HepG2 (cell line): ENCODE measurements at regions not wholly inside any gene's neighbourhood (a gene's known extent, or its start where the extent isn't known, plus 50 kb on each side); places are given as distances from the start of the nearest gene placed in this dataset.

ENCODE experiments used
- ATAC-seq: fragments of 200-7000 bp; cut with Tn5 transposase; 3 replicates; pipeline ENCODE4 v1.9.1; 2020; ENCODE audit warnings: mild to moderate bottlenecking, moderate library complexity
- BruUV-seq: library from RNA; stranded (reverse); fragments of 400-500 nt; replicated peaks from 2 replicates; lab custom pipeline; 2021; lab: Mats Ljungman, UMichigan
- CTCF ChIA-PET: fragments of 300-600 bp; formaldehyde crosslinking; extraction: SDS; loops from one replicate; lab custom pipeline; 2021; ENCODE audit warnings: low total read pairs, inconsistent platforms, low intra/inter-chr PET ratio; lab: Yijun Ruan, JAX
- POLR2A ChIA-PET: fragments of 350-600 bp; sonication (Branson Sonifier 250); formaldehyde crosslinking; loops from one replicate; lab custom pipeline; 2020; ENCODE audit warnings: antibody characterized with exemption, inconsistent platforms; lab: Yijun Ruan, JAX
- DNase-seq: peaks from one replicate; pipeline ENCODE4 v3.0.0-alpha.2; 2015; ENCODE audit warnings: low spot score
- FAIRE-seq: peaks from 3 replicates; lab custom pipeline; 2011; peaks lifted over from hg19 to GRCh38; lab: Jason Lieb, UNC
- H2AFZ ChIP-seq: one replicate; pipeline ENCODE4 v1.6.1; 2011; ENCODE audit warnings: low read length, inconsistent platforms
- H3K27ac ChIP-seq: fragments of 300-600 bp; 3 replicates; pipeline ENCODE4 v1.8.0; 2011; ENCODE audit warnings: mixed run types, mild to moderate bottlenecking, mixed read lengths, low read length, inconsistent platforms; ENCODE audit not compliant: insufficient read depth; ENCODE audit errors: extremely low read length
- H3K27me3 ChIP-seq, 2 experiments: fragments of 200-600 bp in 1 of 2; 2 replicates in 1 of 2; 3 replicates in 1 of 2; pipeline versions ENCODE4 v1.6.0 to v1.8.0; 2011; ENCODE audit warnings: low read length in 2 of 2, mild to moderate bottlenecking in 2 of 2, moderate library complexity in 2 of 2, inconsistent platforms in 1 of 2; ENCODE audit not compliant: insufficient read depth in 2 of 2, control insufficient read depth in 1 of 2
- H3K36me3 ChIP-seq, 2 experiments: fragments of 200-600 bp in 1 of 2; replicated peaks in 1 of 2; 2 replicates in 1 of 2; 3 replicates in 1 of 2; pipeline versions ENCODE4 v1.5.1 to v1.8.0; 2011; ENCODE audit warnings: low read length in 2 of 2, inconsistent platforms in 1 of 2; ENCODE audit not compliant: insufficient read depth in 2 of 2, control insufficient read depth in 1 of 2
- H3K4me1 ChIP-seq: 2 replicates; pipeline ENCODE4 v1.5.1; 2012; ENCODE audit warnings: low read length, inconsistent platforms; ENCODE audit not compliant: insufficient read depth
- H3K4me2 ChIP-seq: 2 replicates; pipeline ENCODE4 v1.6.0; 2011; ENCODE audit warnings: low read depth, low read length, inconsistent platforms
- H3K4me3 ChIP-seq, 3 experiments: fragments of 200-600 bp in 1 of 3; sonication (generic), shearing (Covaris generic) in 1 of 3; replicated peaks in 1 of 3; 2 replicates each; pipeline ENCODE4 v1.5.1; 2011 to 2016; ENCODE audit warnings: low read length in 3 of 3, inconsistent platforms in 2 of 3, low read depth in 2 of 3, mild to moderate bottlenecking in 2 of 3, control low read depth in 1 of 3, mixed read lengths in 1 of 3; ENCODE audit not compliant: insufficient read depth in 1 of 3
- H3K79me2 ChIP-seq: one replicate; pipeline ENCODE4 v1.6.1; 2011; ENCODE audit warnings: low read length, inconsistent platforms; ENCODE audit not compliant: insufficient read depth
- H3K9ac ChIP-seq: 2 replicates; pipeline ENCODE4 v1.6.0; 2011; ENCODE audit warnings: mild to moderate bottlenecking, low read depth, low read length, inconsistent platforms; ENCODE audit not compliant: insufficient read depth
- H3K9me3 ChIP-seq: 2 replicates; pipeline ENCODE4 v1.5.1; 2012; ENCODE audit warnings: mild to moderate bottlenecking, low read length
- H4K20me1 ChIP-seq: 2 replicates; pipeline ENCODE4 v1.6.0; 2011; ENCODE audit warnings: inconsistent platforms, mild to moderate bottlenecking, low read length, moderate library complexity; ENCODE audit not compliant: insufficient read depth
- BCL3 ChIP-seq: sonication (generic); formaldehyde crosslinking; IDR thresholded peaks from 2 replicates; pipeline ENCODE4 v1.5.1; 2020; ENCODE audit warnings: mild to moderate bottlenecking, missing genetic modification reagents, moderate library complexity
- FOXC1 ChIP-seq: sonication (generic); formaldehyde crosslinking; IDR thresholded peaks from 2 replicates; pipeline ENCODE4 v1.8.0; 2022; ENCODE audit warnings: mild to moderate bottlenecking, missing genetic modification reagents, borderline replicate concordance
- HMGXB4 ChIP-seq, 2 experiments: sonication (generic) in 1 of 2; formaldehyde crosslinking in 1 of 2; IDR thresholded peaks; 2 replicates each; pipeline versions ENCODE4 v1.4.0 to v1.6.1; 2018 to 2020; ENCODE audit warnings: missing genetic modification reagents in 2 of 2, borderline replicate concordance in 1 of 2, low read depth in 1 of 2, mild to moderate bottlenecking in 1 of 2, missing biosample characterization in 1 of 2
- RFX3 ChIP-seq: IDR thresholded peaks from 2 replicates; pipeline ENCODE4 v1.6.1; 2016; ENCODE audit warnings: missing biosample characterization, missing genetic modification reagents
- SALL1 ChIP-seq: sonication (generic); formaldehyde crosslinking; IDR thresholded peaks from 2 replicates; pipeline ENCODE4 v1.8.0; 2022; ENCODE audit warnings: mild to moderate bottlenecking, missing genetic modification reagents
- ZNF337 ChIP-seq: sonication (generic); formaldehyde crosslinking; IDR thresholded peaks from 2 replicates; pipeline ENCODE4 v1.5.1; 2020; ENCODE audit warnings: missing genetic modification reagents, low read depth, mild to moderate bottlenecking, borderline replicate concordance
- ZNF629 ChIP-seq: sonication (generic); formaldehyde crosslinking; conservative IDR thresholded peaks from 2 replicates; pipeline ENCODE4 v1.5.0; 2020; ENCODE audit warnings: missing genetic modification reagents
- WGBS: methylation state at CpG from one replicate; pipeline ENCODE4 v1.1.6; 2017; ENCODE audit warnings: low lambda C conversion rate; 5-methylcytosine and 5-hydroxymethylcytosine counted together
- in situ Hi-C: cut with HindIII; loops from 2 replicates; pipeline ENCODE4 v1.10.0; 2017; ENCODE audit warnings: low pct_unique_long_range_greater_than_20kb; ENCODE audit not compliant: extremely low pct_ligation_motif_present
- intact Hi-C: fragments of 100-400 bp; cut with micrococcal nuclease; formaldehyde crosslinking; loops from one replicate; pipeline ENCODE4 v1.10.0; 2022; ENCODE audit not compliant: unreplicated experiment
- TF ChIP-seq, protein P1 (sequence below): sonication (generic); formaldehyde crosslinking; IDR thresholded peaks from 2 replicates; pipeline ENCODE4 v1.4.0; 2020; ENCODE audit warnings: missing genetic modification reagents, borderline replicate concordance

DNA sequence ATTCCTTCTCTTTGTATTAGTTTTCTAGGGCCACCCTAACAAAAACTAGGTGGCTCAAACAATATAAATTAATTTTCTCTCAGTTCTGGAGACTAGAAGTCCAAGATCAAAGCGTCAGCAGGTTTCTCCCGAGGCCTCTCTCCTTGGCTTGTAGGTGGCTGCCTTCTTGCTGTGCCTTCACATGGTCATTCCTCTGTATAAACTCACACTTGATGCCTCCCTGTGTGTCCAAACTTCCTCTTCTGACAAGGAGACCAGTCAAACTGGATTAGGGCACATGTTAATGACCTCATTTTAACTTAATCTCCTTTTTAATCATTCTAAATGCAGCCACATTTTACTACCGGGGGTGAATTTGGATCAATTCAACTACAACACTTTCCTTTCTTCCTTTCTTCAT, 691.1 kb downstream of the DIPK2A start (continued):
- no peak for TF ChIP-seq HMGXB4 (CRISPR knock-in tag; IDR thresholded peaks at IDR 0.05; ENCODE audit: borderline replicate concordance in 1 of 2, low read depth in 1 of 2)
- TF ChIP-seq ZNF629 (CRISPR knock-in tag): no peak
- no peak for TF ChIP-seq FOXC1 (CRISPR knock-in tag)
- TF ChIP-seq RFX3 (CRISPR knock-in tag): no peak
- TF ChIP-seq, all 625 proteins: peak for 0

- H4K20me1 ChIP-seq: no peaks in the 10 kb centered on the region
- H2AFZ ChIP-seq: no peak overlapping the region
- intact Hi-C loops (no loop called here), in situ Hi-C loops (no loop called here)
- no peak overlapping the region for H3K4me3 ChIP-seq
- no peak overlapping the region for H3K9ac ChIP-seq
- POLR2A ChIA-PET: no interaction called here
- peaks cover 38% of the 10 kb centered on the region for H3K9me3 ChIP-seq
- no peaks in the 10 kb centered on the region for H3K79me2 ChIP-seq
- no peak for TF ChIP-seq SALL1
- TF ChIP-seq, protein P1, sequence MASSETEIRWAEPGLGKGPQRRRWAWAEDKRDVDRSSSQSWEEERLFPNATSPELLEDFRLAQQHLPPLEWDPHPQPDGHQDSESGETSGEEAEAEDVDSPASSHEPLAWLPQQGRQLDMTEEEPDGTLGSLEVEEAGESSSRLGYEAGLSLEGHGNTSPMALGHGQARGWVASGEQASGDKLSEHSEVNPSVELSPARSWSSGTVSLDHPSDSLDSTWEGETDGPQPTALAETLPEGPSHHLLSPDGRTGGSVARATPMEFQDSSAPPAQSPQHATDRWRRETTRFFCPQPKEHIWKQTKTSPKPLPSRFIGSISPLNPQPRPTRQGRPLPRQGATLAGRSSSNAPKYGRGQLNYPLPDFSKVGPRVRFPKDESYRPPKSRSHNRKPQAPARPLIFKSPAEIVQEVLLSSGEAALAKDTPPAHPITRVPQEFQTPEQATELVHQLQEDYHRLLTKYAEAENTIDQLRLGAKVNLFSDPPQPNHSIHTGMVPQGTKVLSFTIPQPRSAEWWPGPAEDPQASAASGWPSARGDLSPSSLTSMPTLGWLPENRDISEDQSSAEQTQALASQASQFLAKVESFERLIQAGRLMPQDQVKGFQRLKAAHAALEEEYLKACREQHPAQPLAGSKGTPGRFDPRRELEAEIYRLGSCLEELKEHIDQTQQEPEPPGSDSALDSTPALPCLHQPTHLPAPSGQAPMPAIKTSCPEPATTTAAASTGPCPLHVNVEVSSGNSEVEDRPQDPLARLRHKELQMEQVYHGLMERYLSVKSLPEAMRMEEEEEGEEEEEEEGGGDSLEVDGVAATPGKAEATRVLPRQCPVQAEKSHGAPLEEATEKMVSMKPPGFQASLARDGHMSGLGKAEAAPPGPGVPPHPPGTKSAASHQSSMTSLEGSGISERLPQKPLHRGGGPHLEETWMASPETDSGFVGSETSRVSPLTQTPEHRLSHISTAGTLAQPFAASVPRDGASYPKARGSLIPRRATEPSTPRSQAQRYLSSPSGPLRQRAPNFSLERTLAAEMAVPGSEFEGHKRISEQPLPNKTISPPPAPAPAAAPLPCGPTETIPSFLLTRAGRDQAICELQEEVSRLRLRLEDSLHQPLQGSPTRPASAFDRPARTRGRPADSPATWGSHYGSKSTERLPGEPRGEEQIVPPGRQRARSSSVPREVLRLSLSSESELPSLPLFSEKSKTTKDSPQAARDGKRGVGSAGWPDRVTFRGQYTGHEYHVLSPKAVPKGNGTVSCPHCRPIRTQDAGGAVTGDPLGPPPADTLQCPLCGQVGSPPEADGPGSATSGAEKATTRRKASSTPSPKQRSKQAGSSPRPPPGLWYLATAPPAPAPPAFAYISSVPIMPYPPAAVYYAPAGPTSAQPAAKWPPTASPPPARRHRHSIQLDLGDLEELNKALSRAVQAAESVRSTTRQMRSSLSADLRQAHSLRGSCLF: no peak
- TF ChIP-seq BCL3 (CRISPR knock-in tag): no peak
- TF ChIP-seq ZNF337: no peak
- H3K27ac ChIP-seq: no peak overlapping the region
- CTCF ChIA-PET: no interaction called here
- ATAC-seq (no peak), FAIRE-seq (no peak), DNase-seq (no peak)
- peaks cover 2% of the 10 kb centered on the region for H3K4me1 ChIP-seq
- no peaks in the 10 kb centered on the region for H3K36me3 ChIP-seq
- no peak overlapping the region for H3K4me2 ChIP-seq
- WGBS: under 1% methylated on average over 6 of the region's 6 CpGs
- no TSS peak for BruUV-seq
- H3K27me3 ChIP-seq: no peaks in the 10 kb centered on the region
Observed at GRCh38 chr3:144663456-144664436, 692.1 kb downstream of the DIPK2A start.
